Cardiac fibroblast (primary cell): ENCODE measurements at regions not wholly inside any gene's neighbourhood (a gene's known extent, or its start where the extent isn't known, plus 50 kb on each side); places are given as distances from the start of the nearest gene placed in this dataset.

ENCODE experiments used
- DNase-seq, 2 donors: peaks; one replicate each; pipeline versions ENCODE4 v3.0.0 to v3.0.0-alpha.2; 2010; ENCODE audit warnings: low read depth in 2 of 2
- H3K4me3 ChIP-seq, 2 donors: replicated peaks in 1 of 2; 1 replicate in 1 of 2; 2 replicates in 1 of 2; pipeline ENCODE4 v1.5.1; 2011; ENCODE audit warnings: low read depth in 2 of 2, low read length in 2 of 2, mild to moderate bottlenecking in 2 of 2, moderate library complexity in 1 of 2
- TF ChIP-seq, protein P1 (sequence below): IDR thresholded peaks from one replicate; pipeline ENCODE4 v1.5.1; 2011; ENCODE audit warnings: low read depth, mild to moderate bottlenecking, low read length, inconsistent platforms

- TF ChIP-seq, protein P1, sequence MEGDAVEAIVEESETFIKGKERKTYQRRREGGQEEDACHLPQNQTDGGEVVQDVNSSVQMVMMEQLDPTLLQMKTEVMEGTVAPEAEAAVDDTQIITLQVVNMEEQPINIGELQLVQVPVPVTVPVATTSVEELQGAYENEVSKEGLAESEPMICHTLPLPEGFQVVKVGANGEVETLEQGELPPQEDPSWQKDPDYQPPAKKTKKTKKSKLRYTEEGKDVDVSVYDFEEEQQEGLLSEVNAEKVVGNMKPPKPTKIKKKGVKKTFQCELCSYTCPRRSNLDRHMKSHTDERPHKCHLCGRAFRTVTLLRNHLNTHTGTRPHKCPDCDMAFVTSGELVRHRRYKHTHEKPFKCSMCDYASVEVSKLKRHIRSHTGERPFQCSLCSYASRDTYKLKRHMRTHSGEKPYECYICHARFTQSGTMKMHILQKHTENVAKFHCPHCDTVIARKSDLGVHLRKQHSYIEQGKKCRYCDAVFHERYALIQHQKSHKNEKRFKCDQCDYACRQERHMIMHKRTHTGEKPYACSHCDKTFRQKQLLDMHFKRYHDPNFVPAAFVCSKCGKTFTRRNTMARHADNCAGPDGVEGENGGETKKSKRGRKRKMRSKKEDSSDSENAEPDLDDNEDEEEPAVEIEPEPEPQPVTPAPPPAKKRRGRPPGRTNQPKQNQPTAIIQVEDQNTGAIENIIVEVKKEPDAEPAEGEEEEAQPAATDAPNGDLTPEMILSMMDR = no peak
- H3K4me3 ChIP-seq = no peak overlapping the region
- no peak for DNase-seq
These were observed 959.9 kb downstream of the FSTL5 start for GRCh38 chr4:161203865-161204264.

- DNase-seq = no peak
- H3K4me3 ChIP-seq = no peak overlapping the region
- TF ChIP-seq, protein P1 = no peak
These were observed 965.9 kb downstream of the FSTL5 start for GRCh38 chr4:161197912-161198311.

DNA sequence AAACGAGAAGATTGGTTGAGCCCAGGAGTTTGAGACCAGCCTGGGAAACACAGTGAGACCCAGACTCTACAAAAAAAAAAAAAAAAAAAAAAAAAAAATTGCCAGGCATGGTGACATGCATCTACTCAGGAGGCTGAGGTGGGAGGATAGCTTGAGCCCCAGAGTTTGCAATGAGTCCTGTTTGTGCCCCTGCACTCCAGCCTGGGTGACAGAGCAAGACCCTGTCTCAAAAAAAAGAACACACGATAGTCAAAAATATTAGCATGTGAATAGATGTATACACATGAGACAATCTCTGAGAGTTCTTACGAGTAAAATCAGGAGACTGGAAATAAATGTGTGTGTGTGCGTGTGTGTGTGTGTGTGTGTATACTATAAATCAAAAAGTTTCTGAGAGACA is 966.3 kb downstream of the FSTL5 start:
- no peak overlapping the region for H3K4me3 ChIP-seq

GRCh38 chr4:161189286-161190134 is 974.3 kb downstream of the FSTL5 start:
- no peak overlapping the region for H3K4me3 ChIP-seq
- TF ChIP-seq, protein P1 = no peak
- no peak for DNase-seq

More for the DNA sequence above, 966.3 kb downstream of the FSTL5 start:
- no peak for DNase-seq
- TF ChIP-seq, protein P1 = no peak

- no peak for DNase-seq
- no peak overlapping the region for H3K4me3 ChIP-seq
- TF ChIP-seq, protein P1 = no peak
These were observed 975.2 kb downstream of the FSTL5 start for GRCh38 chr4:161188578-161188977.

GRCh38 chr4:161187569-161187968 is 976.2 kb downstream of the FSTL5 start:
- TF ChIP-seq, protein P1 = no peak
- no peak for DNase-seq

More at GRCh38 chr4:161187569-161187968, 976.2 kb downstream of the FSTL5 start:
- H3K4me3 ChIP-seq = no peak overlapping the region
